ENCODE measurements at regions not wholly inside any gene's neighbourhood (a gene's known extent, or its start where the extent isn't known, plus 50 kb on each side); places are given as distances from the start of the nearest gene placed in this dataset.

DNA sequence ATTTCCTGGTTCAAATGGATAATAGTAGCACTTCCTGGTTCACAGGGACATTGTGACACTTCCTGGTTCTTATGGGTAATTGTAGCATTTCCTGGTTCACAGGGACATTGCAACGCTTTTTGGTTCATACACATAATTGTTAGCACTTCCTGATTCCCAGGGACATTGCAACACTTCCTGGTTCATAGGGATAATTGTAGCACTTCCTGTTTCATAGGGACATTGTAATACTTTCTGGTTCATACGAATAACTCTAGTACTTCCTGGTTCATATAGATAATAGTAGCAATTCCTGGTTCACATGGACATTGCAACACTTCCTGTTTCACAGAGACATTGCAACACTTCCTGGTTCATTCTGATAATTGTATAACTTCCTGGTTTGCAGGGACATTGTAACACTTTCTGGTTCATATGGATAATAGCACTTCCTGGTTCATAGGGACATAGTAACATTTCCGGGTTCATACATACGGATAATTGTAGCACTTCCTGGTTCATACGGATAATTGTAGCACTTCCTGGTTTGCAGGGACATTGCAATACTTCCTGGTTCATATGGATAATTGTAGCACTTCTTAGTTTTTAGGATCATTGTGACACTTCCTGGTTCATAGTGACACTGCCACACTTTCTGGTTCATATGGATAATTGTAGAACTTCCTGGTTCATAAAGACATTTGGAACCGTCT lies 61.6 kb upstream of the CD99 start:
- DNase-seq (ENCODE audit: low read depth) = no peak
- no peak overlapping the region for H3K4me3 ChIP-seq (ENCODE audit: low read length)

DNA sequence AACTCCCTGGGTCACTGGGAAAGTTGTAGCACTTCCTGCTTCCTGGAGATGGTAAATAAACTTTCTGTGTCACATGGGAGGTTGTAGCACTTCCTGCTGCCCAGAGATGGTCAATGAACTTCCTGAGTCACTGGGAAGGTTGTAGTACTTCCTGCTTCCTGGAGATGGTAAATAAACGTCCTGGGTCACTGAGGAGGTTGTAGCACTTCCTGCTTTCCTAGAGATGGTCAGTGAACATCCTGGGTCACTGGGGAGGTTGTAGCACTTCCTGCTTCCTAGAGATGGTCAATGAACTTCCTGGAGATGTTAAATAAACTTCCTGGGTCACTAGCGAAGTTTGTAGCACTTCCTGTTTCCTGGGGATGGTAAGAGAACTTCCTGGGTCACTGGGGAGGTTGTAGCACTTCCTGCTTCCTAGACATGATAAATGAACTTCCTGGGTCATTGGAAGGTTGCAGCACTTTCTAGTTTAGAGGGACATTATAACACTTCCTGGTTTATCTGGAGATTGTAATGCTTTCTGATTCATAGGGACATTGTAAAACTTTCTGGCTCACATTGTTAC lies 62.3 kb upstream of the CD99 start:
- no peak for DNase-seq (ENCODE audit: low read depth)
- TF ChIP-seq, protein P1, sequence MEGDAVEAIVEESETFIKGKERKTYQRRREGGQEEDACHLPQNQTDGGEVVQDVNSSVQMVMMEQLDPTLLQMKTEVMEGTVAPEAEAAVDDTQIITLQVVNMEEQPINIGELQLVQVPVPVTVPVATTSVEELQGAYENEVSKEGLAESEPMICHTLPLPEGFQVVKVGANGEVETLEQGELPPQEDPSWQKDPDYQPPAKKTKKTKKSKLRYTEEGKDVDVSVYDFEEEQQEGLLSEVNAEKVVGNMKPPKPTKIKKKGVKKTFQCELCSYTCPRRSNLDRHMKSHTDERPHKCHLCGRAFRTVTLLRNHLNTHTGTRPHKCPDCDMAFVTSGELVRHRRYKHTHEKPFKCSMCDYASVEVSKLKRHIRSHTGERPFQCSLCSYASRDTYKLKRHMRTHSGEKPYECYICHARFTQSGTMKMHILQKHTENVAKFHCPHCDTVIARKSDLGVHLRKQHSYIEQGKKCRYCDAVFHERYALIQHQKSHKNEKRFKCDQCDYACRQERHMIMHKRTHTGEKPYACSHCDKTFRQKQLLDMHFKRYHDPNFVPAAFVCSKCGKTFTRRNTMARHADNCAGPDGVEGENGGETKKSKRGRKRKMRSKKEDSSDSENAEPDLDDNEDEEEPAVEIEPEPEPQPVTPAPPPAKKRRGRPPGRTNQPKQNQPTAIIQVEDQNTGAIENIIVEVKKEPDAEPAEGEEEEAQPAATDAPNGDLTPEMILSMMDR (conservative IDR thresholded peaks at IDR 0.05; ENCODE audit: low read depth, low read length) = no peak
- H3K4me3 ChIP-seq (ENCODE audit: low read length) = no peak overlapping the region

More for the DNA sequence above, 61.6 kb upstream of the CD99 start:
- TF ChIP-seq, protein P1 (conservative IDR thresholded peaks at IDR 0.05; ENCODE audit: low read depth, low read length) = no peak

DNA sequence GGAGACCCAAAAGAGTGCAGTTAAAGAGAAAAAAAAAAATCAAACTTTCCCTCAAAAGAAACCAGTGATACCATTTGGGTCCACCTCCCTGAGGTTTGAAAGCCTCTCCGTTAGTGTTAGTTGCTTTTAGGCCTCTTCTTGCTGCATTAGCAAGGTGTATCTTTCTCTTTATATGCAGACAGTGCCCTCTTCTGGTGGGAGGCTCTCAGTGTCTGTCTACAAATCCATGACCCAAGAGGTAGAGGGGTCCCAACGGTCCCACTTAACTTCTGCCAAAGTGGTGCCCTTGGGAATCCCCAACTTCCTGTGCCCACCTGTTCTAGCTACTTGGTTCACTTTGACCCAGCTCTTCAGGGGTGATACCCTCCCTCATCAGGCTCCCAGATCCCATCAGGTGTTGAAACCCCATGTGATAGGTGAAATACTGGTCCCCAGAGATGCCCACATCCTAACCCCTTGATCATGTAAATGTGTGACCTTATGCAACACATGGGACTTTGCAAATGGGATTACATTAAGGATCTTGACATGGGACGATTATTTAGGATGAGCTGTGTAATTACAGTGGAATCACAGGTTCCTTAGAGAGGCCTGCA lies 63.7 kb upstream of the CD99 start:
- no peak for DNase-seq (ENCODE audit: low read depth)

DNA sequence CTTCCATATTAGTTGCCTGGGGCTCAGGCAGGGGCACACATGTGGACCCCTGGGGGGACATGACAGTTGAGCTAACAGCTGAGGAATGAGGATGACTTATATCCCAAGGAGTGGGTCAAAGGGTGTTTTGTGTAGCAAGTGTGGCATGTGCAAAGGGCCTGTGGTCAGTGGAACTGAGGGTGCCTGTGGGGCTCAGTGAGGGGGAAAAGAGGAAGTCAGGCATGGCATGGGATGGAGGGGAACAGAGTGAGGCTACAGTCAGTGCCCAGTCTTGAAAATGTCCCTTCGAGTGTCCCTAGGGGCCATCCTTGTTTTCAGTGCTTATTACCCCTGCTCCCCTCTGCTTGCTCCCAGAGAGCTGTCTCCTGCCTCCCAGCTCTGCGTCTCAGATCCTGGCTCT lies 64.3 kb upstream of the CD99 start:
- H3K4me3 ChIP-seq (ENCODE audit: low read length) = no peak overlapping the region
- TF ChIP-seq, protein P1 (conservative IDR thresholded peaks at IDR 0.05; ENCODE audit: low read depth, low read length) = no peak
- DNase-seq (ENCODE audit: low read depth) = no peak

More for the DNA sequence above, 63.7 kb upstream of the CD99 start:
- TF ChIP-seq, protein P1 (conservative IDR thresholded peaks at IDR 0.05; ENCODE audit: low read depth, low read length) = peak; percentile 67
- no peak overlapping the region for H3K4me3 ChIP-seq (ENCODE audit: low read length)

DNA sequence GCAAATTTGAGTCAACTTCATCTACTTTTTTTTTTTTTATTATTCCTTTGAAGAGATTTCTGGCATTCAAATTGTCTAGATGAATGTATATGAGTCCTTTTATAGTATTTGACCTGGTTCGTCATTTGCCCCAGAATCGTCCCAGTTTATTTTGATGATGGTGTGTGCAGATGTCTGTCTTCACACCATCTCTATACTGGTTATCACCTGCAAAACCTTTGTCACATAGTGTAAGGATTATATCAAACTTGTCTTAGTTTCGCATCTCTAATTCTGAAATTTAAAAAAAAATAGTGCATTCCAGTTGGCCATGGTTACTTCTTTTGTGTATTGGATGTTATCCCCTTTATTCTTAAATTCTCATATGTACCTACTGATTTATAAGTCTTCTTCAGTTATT lies 70.5 kb upstream of the CD99 start:
- DNase-seq (ENCODE audit: low read depth) = no peak
- H3K4me3 ChIP-seq (ENCODE audit: low read length) = no peak overlapping the region
- TF ChIP-seq, protein P1 (conservative IDR thresholded peaks at IDR 0.05; ENCODE audit: low read depth, low read length) = no peak

DNA sequence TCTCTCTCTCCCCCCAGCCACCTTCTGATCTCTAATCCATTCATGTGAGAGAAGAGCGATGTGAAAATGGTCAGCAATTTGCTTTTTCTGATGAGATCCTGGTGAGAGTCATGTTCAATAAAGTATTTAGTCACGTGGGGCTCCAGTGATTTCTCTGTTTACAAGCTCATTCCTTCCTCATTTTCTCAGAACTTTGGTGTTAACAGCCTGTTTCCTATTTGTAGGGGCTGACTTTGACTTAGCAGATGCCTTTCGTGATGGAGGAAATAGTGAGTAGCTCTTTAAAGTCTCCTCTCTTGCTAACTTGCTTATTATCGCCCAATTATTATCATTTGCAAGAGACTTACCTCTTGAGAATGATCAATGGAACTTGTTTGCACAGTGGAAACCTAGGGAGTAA lies 72.6 kb upstream of the CD99 start:
- no peak for DNase-seq (ENCODE audit: low read depth)
- TF ChIP-seq, protein P1 (conservative IDR thresholded peaks at IDR 0.05; ENCODE audit: low read depth, low read length) = no peak

DNA sequence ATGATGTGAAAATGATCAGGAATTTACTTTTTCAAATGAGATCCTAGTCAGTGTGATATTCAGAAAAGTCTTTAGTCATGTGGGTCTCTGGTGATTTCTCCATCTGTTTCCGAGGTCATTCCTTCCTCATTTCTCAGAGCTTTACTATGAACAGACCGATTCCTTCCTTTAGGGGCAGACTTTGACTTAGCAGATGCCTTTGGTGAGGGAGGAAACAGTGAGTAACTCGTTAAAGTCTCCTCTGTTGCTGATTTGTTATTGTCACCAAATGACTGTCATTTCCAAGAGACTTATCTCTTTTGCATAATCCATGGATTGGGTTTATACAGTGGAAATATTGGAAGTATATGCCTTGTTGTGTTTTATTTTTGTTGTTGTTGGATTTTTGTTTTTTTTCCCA lies 76.2 kb upstream of the CD99 start:
- no peak overlapping the region for H3K4me3 ChIP-seq (ENCODE audit: low read length)
- peak; percentile 43 for DNase-seq (ENCODE audit: low read depth)
- TF ChIP-seq, protein P1 (conservative IDR thresholded peaks at IDR 0.05; ENCODE audit: low read depth, low read length) = peak; percentile 65

More for the DNA sequence above, 72.6 kb upstream of the CD99 start:
- H3K4me3 ChIP-seq (ENCODE audit: low read length) = no peak overlapping the region
